GM23338 (cell line): ENCODE measurements at regions not wholly inside any gene's neighbourhood (a gene's known extent, or its start where the extent isn't known, plus 50 kb on each side); places are given as distances from the start of the nearest gene placed in this dataset.

Source experiments
- CREB1 ChIP-seq: fragments of 250-450 bp; sonication (Bioruptor Pico); IDR thresholded peaks from 2 replicates; pipeline ENCODE4 v1.5.0; 2020; ENCODE audit warnings: low read depth, mild to moderate bottlenecking, moderate library complexity
- EZH2 ChIP-seq: fragments of 200-600 bp; sonication (generic); IDR thresholded peaks from one replicate; pipeline ENCODE4 v1.8.0; 2017; ENCODE audit warnings: antibody characterized with exemption, mild to moderate bottlenecking, low read depth; ENCODE audit not compliant: unreplicated experiment
- EZH2phosphoT487 ChIP-seq: fragments of 200-600 bp; sonication (generic); IDR thresholded peaks from one replicate; pipeline ENCODE4 v1.8.1; 2018; ENCODE audit warnings: antibody characterized with exemption; ENCODE audit not compliant: unreplicated experiment
- JUNB ChIP-seq: IDR thresholded peaks from one replicate; pipeline ENCODE4 v1.6.1; 2016; ENCODE audit warnings: antibody characterized with exemption; ENCODE audit not compliant: unreplicated experiment
- NANOG ChIP-seq: IDR thresholded peaks from 2 replicates; pipeline ENCODE4 v1.6.1; 2016; ENCODE audit warnings: antibody characterized with exemption, borderline replicate concordance
- POLR2AphosphoS5 ChIP-seq: IDR thresholded peaks from 2 replicates; pipeline ENCODE4 v1.6.1; 2016; ENCODE audit warnings: antibody characterized with exemption, low read depth
- TF ChIP-seq, protein P1 (sequence below), 2 experiments: fragments of 200-600 bp in 1 of 2; sonication (generic) in 1 of 2; conservative IDR thresholded peaks; 2 replicates each; pipeline versions ENCODE4 v1.5.1 to v1.6.1; 2016 to 2017; ENCODE audit warnings: antibody characterized with exemption in 2 of 2, low read depth in 2 of 2, mild to moderate bottlenecking in 2 of 2, moderate library complexity in 1 of 2
- TF ChIP-seq, protein P2 (sequence below): fragments of 250-450 bp; sonication (Bioruptor Pico); IDR thresholded peaks from 2 replicates; pipeline ENCODE4 v1.5.0; 2020; ENCODE audit warnings: mild to moderate bottlenecking, moderate library complexity
- TF ChIP-seq, protein P3 (sequence below): IDR thresholded peaks from one replicate; pipeline ENCODE4 v1.6.1; 2018; ENCODE audit warnings: antibody characterized with exemption; ENCODE audit not compliant: unreplicated experiment
- TF ChIP-seq, protein P4 (sequence below): IDR thresholded peaks from 2 replicates; pipeline ENCODE4 v1.6.1; 2016; ENCODE audit warnings: antibody characterized with exemption

DNA sequence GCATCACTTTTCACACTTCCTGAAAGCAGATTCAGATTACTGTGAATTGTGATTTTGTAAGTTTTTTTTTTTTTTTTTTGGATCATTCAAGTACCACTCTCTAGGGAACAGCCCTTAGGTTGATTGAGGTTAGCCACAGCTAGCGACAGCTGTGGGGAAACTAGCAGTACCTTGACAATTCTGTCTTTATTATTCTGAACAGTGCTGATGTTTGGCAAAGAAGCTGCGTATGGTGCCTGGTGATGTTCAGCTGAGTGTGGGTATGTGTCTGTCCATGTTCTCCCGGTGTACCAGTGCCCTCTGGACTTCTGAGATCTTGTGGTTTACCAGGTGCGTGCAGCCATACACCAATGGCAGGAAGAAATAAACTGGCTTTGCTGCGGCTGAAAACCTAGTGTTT, 117.3 kb upstream of the PLPPR1 start:
- TF ChIP-seq, protein P1, sequence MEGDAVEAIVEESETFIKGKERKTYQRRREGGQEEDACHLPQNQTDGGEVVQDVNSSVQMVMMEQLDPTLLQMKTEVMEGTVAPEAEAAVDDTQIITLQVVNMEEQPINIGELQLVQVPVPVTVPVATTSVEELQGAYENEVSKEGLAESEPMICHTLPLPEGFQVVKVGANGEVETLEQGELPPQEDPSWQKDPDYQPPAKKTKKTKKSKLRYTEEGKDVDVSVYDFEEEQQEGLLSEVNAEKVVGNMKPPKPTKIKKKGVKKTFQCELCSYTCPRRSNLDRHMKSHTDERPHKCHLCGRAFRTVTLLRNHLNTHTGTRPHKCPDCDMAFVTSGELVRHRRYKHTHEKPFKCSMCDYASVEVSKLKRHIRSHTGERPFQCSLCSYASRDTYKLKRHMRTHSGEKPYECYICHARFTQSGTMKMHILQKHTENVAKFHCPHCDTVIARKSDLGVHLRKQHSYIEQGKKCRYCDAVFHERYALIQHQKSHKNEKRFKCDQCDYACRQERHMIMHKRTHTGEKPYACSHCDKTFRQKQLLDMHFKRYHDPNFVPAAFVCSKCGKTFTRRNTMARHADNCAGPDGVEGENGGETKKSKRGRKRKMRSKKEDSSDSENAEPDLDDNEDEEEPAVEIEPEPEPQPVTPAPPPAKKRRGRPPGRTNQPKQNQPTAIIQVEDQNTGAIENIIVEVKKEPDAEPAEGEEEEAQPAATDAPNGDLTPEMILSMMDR (conservative IDR thresholded peaks at IDR 0.05; ENCODE audit: low read depth in 2 of 2) = no peak
- TF ChIP-seq EZH2 (no peak), POLR2AphosphoS5 (no peak), EZH2phosphoT487 (no peak), JUNB (no peak), CREB1 (no peak), NANOG (no peak)
- TF ChIP-seq, protein P2, sequence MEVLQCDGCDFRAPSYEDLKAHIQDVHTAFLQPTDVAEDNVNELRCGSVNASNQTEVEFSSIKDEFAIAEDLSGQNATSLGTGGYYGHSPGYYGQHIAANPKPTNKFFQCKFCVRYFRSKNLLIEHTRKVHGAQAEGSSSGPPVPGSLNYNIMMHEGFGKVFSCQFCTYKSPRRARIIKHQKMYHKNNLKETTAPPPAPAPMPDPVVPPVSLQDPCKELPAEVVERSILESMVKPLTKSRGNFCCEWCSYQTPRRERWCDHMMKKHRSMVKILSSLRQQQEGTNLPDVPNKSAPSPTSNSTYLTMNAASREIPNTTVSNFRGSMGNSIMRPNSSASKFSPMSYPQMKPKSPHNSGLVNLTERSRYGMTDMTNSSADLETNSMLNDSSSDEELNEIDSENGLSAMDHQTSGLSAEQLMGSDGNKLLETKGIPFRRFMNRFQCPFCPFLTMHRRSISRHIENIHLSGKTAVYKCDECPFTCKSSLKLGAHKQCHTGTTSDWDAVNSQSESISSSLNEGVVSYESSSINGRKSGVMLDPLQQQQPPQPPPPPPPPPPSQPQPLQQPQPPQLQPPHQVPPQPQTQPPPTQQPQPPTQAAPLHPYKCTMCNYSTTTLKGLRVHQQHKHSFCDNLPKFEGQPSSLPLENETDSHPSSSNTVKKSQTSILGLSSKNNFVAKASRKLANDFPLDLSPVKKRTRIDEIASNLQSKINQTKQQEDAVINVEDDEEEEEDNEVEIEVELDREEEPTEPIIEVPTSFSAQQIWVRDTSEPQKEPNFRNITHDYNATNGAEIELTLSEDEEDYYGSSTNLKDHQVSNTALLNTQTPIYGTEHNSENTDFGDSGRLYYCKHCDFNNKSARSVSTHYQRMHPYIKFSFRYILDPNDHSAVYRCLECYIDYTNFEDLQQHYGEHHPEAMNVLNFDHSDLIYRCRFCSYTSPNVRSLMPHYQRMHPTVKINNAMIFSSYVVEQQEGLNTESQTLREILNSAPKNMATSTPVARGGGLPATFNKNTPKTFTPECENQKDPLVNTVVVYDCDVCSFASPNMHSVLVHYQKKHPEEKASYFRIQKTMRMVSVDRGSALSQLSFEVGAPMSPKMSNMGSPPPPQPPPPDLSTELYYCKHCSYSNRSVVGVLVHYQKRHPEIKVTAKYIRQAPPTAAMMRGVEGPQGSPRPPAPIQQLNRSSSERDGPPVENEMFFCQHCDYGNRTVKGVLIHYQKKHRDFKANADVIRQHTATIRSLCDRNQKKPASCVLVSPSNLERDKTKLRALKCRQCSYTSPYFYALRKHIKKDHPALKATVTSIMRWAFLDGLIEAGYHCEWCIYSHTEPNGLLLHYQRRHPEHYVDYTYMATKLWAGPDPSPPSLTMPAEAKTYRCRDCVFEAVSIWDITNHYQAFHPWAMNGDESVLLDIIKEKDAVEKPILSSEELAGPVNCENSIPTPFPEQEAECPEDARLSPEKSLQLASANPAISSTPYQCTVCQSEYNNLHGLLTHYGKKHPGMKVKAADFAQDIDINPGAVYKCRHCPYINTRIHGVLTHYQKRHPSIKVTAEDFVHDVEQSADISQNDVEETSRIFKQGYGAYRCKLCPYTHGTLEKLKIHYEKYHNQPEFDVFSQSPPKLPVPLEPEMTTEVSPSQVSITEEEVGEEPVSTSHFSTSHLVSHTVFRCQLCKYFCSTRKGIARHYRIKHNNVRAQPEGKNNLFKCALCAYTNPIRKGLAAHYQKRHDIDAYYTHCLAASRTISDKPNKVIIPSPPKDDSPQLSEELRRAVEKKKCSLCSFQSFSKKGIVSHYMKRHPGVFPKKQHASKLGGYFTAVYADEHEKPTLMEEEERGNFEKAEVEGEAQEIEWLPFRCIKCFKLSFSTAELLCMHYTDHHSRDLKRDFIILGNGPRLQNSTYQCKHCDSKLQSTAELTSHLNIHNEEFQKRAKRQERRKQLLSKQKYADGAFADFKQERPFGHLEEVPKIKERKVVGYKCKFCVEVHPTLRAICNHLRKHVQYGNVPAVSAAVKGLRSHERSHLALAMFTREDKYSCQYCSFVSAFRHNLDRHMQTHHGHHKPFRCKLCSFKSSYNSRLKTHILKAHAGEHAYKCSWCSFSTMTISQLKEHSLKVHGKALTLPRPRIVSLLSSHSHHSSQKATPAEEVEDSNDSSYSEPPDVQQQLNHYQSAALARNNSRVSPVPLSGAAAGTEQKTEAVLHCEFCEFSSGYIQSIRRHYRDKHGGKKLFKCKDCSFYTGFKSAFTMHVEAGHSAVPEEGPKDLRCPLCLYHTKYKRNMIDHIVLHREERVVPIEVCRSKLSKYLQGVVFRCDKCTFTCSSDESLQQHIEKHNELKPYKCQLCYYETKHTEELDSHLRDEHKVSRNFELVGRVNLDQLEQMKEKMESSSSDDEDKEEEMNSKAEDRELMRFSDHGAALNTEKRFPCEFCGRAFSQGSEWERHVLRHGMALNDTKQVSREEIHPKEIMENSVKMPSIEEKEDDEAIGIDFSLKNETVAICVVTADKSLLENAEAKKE (CRISPR knock-in tag) = no peak
- TF ChIP-seq, protein P3, sequence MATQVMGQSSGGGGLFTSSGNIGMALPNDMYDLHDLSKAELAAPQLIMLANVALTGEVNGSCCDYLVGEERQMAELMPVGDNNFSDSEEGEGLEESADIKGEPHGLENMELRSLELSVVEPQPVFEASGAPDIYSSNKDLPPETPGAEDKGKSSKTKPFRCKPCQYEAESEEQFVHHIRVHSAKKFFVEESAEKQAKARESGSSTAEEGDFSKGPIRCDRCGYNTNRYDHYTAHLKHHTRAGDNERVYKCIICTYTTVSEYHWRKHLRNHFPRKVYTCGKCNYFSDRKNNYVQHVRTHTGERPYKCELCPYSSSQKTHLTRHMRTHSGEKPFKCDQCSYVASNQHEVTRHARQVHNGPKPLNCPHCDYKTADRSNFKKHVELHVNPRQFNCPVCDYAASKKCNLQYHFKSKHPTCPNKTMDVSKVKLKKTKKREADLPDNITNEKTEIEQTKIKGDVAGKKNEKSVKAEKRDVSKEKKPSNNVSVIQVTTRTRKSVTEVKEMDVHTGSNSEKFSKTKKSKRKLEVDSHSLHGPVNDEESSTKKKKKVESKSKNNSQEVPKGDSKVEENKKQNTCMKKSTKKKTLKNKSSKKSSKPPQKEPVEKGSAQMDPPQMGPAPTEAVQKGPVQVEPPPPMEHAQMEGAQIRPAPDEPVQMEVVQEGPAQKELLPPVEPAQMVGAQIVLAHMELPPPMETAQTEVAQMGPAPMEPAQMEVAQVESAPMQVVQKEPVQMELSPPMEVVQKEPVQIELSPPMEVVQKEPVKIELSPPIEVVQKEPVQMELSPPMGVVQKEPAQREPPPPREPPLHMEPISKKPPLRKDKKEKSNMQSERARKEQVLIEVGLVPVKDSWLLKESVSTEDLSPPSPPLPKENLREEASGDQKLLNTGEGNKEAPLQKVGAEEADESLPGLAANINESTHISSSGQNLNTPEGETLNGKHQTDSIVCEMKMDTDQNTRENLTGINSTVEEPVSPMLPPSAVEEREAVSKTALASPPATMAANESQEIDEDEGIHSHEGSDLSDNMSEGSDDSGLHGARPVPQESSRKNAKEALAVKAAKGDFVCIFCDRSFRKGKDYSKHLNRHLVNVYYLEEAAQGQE = no peak
- TF ChIP-seq, protein P4, sequence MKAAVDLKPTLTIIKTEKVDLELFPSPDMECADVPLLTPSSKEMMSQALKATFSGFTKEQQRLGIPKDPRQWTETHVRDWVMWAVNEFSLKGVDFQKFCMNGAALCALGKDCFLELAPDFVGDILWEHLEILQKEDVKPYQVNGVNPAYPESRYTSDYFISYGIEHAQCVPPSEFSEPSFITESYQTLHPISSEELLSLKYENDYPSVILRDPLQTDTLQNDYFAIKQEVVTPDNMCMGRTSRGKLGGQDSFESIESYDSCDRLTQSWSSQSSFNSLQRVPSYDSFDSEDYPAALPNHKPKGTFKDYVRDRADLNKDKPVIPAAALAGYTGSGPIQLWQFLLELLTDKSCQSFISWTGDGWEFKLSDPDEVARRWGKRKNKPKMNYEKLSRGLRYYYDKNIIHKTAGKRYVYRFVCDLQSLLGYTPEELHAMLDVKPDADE = no peak
